ENCODE measurements at regions not wholly inside any gene's neighbourhood (a gene's known extent, or its start where the extent isn't known, plus 50 kb on each side); places are given as distances from the start of the nearest gene placed in this dataset.

DNA sequence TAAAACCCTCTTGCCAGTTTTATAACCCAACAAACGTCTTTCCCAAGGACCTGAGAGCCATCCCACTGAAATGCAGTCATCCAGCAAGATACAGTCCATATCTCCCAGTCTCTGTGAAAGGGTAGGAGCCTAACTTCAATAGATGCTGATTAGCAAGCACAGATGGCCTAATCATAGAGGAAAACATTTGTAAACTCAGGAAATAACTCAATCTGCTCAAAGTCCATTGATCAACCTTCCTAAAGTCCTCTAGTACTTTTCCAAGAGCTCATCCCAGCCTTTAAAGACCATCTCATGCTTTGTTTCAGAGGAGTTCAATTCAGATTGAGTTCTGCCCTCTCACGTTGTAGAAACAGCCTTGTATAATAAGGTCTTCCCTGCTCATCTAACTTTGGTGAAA, 324.2 kb downstream of the MRPS30 start:
- no peak for TF ChIP-seq EZH2 (IDR thresholded peaks at IDR 0.05; ENCODE audit: low read depth)
- TF ChIP-seq, protein P1, sequence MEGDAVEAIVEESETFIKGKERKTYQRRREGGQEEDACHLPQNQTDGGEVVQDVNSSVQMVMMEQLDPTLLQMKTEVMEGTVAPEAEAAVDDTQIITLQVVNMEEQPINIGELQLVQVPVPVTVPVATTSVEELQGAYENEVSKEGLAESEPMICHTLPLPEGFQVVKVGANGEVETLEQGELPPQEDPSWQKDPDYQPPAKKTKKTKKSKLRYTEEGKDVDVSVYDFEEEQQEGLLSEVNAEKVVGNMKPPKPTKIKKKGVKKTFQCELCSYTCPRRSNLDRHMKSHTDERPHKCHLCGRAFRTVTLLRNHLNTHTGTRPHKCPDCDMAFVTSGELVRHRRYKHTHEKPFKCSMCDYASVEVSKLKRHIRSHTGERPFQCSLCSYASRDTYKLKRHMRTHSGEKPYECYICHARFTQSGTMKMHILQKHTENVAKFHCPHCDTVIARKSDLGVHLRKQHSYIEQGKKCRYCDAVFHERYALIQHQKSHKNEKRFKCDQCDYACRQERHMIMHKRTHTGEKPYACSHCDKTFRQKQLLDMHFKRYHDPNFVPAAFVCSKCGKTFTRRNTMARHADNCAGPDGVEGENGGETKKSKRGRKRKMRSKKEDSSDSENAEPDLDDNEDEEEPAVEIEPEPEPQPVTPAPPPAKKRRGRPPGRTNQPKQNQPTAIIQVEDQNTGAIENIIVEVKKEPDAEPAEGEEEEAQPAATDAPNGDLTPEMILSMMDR (conservative IDR thresholded peaks at IDR 0.05) = no peak
